ENCODE measurements at regions not wholly inside any gene's neighbourhood (a gene's known extent, or its start where the extent isn't known, plus 50 kb on each side); places are given as distances from the start of the nearest gene placed in this dataset.
A peak's percentile ranks its signal among the peaks of the same experiment; 100 is the strongest.

GRCh38 chr4:37517326-37517725 is 168.8 kb downstream of the RELL1 start:
- TF ChIP-seq SNAI2 (CRISPR knock-in tag; IDR thresholded peaks at IDR 0.05), result no peak
- TF ChIP-seq GLIS3 (CRISPR knock-in tag; IDR thresholded peaks at IDR 0.05), result no peak
- no peak for TF ChIP-seq CREB5 (CRISPR knock-in tag; IDR thresholded peaks at IDR 0.05; ENCODE audit: low read depth)
- TF ChIP-seq POU6F1 (CRISPR knock-in tag; IDR thresholded peaks at IDR 0.05; ENCODE audit: borderline replicate concordance, low read depth), result no peak
- no peak for TF ChIP-seq ZFP3 (CRISPR knock-in tag; IDR thresholded peaks at IDR 0.05)
- no peak for TF ChIP-seq TCF4 (CRISPR knock-in tag; IDR thresholded peaks at IDR 0.05; ENCODE audit: borderline replicate concordance)
- TF ChIP-seq ZNF565 (CRISPR knock-in tag; conservative IDR thresholded peaks at IDR 0.05; ENCODE audit: low read depth), result no peak
- no peak for TF ChIP-seq TOX (CRISPR knock-in tag; IDR thresholded peaks at IDR 0.05; ENCODE audit: borderline replicate concordance)
- TF ChIP-seq ZNF8 (CRISPR knock-in tag; IDR thresholded peaks at IDR 0.05), result no peak
- TF ChIP-seq PPARA (CRISPR knock-in tag; IDR thresholded peaks at IDR 0.05; ENCODE audit: borderline replicate concordance), result no peak
- no peak for TF ChIP-seq CSRNP3 (CRISPR knock-in tag; IDR thresholded peaks at IDR 0.05)
- no peak for TF ChIP-seq ZNF70 (CRISPR knock-in tag; IDR thresholded peaks at IDR 0.05)
- no peak for TF ChIP-seq ZFP30 (CRISPR knock-in tag; IDR thresholded peaks at IDR 0.05)
- TF ChIP-seq TSHZ2 (CRISPR knock-in tag; IDR thresholded peaks at IDR 0.05), result no peak
- no peak for TF ChIP-seq ZC3H10 (CRISPR knock-in tag; IDR thresholded peaks at IDR 0.05)
- ATAC-seq, result no peak

GRCh38 chr4:37516057-37516775 is 170.0 kb downstream of the RELL1 start:
- peak; percentile 22; the same call in 1 of the 3 replicates for ATAC-seq
- TF ChIP-seq PPARA (CRISPR knock-in tag; IDR thresholded peaks at IDR 0.05; ENCODE audit: borderline replicate concordance) (no peak), CREB5 (CRISPR knock-in tag; IDR thresholded peaks at IDR 0.05; ENCODE audit: low read depth) (no peak), ESRRG (CRISPR knock-in tag; IDR thresholded peaks at IDR 0.05) (no peak), CSDC2 (CRISPR knock-in tag; IDR thresholded peaks at IDR 0.05) (no peak), ZNF70 (CRISPR knock-in tag; IDR thresholded peaks at IDR 0.05) (no peak), TOX (CRISPR knock-in tag; IDR thresholded peaks at IDR 0.05; ENCODE audit: borderline replicate concordance) (no peak), ZC3H10 (CRISPR knock-in tag; IDR thresholded peaks at IDR 0.05) (no peak), CSRNP3 (CRISPR knock-in tag; IDR thresholded peaks at IDR 0.05) (no peak), RARB (CRISPR knock-in tag; IDR thresholded peaks at IDR 0.05) (no peak), ZNF565 (CRISPR knock-in tag; conservative IDR thresholded peaks at IDR 0.05; ENCODE audit: low read depth) (no peak), GLIS3 (CRISPR knock-in tag; IDR thresholded peaks at IDR 0.05) (no peak), POU6F1 (CRISPR knock-in tag; IDR thresholded peaks at IDR 0.05; ENCODE audit: borderline replicate concordance, low read depth) (no peak), BACH2 (CRISPR knock-in tag; IDR thresholded peaks at IDR 0.05; ENCODE audit: borderline replicate concordance) (no peak), ZNF8 (CRISPR knock-in tag; IDR thresholded peaks at IDR 0.05) (no peak), ARNTL (CRISPR knock-in tag; IDR thresholded peaks at IDR 0.05; ENCODE audit: borderline replicate concordance, low read depth) (no peak), ZFP30 (CRISPR knock-in tag; IDR thresholded peaks at IDR 0.05) (no peak), TSHZ2 (CRISPR knock-in tag; IDR thresholded peaks at IDR 0.05) (no peak), ZFP3 (CRISPR knock-in tag; IDR thresholded peaks at IDR 0.05) (no peak)

All from SK-N-SH treated with all-trans-retinoic acid at 6 μM for 48 hours (cell line).